ENCODE measurements at regions not wholly inside any gene's neighbourhood (a gene's known extent, or its start where the extent isn't known, plus 50 kb on each side); places are given as distances from the start of the nearest gene placed in this dataset.

DNA sequence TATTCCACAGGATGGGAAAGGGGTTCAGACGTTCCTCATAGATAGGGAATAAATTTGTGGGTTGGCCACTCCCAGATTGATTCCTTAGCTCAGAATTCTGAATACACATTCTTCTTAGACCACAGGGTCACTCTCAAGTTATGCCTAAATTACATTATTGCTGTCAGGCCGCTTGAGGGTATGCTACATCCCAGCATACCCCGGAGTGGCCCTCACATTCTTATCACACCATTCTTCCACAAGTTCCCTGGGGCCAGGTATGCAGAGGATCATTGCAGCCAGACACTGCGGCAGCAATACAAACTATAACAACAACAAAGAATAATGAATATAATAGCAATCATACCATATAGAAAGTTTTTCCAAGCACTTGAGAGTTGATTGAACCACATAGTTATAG lies 237.9 kb upstream of the SOX4 start:
- Histone ChIP-seq H3K9me2 (replicated peaks; ENCODE audit: low read length) (no peaks in the 10 kb centered on the region), H3K79me2 (ENCODE audit: low read length) (no peaks in the 10 kb centered on the region), H3K4me1 (ENCODE audit: insufficient read depth, low read length) (0 out of 2 replicates have a peak, but pooled peaks cover 6% of the 10 kb centered on the region), H2AFZ (ENCODE audit: low read length) (no peak overlapping the region), H3F3A (ENCODE audit: low read length, unreplicated experiment) (no peaks in the 10 kb centered on the region), H4K20me1 (ENCODE audit: low read length) (no peaks in the 10 kb centered on the region), H3K4me2 (ENCODE audit: low read length) (no peak overlapping the region), H3K36me3 (ENCODE audit: low read depth, low read length) (no peaks in the 10 kb centered on the region), H3K27me3 (ENCODE audit: low read length) (no peaks in the 10 kb centered on the region), H3K9ac (ENCODE audit: low read length) (no peak overlapping the region), H3K9me3 (ENCODE audit: low read length) (no peaks in the 10 kb centered on the region), H3K4me3 (ENCODE audit: low read length) (no peak overlapping the region), H3K27ac (ENCODE audit: low read length) (no peak overlapping the region)
- TF ChIP-seq, protein P1, sequence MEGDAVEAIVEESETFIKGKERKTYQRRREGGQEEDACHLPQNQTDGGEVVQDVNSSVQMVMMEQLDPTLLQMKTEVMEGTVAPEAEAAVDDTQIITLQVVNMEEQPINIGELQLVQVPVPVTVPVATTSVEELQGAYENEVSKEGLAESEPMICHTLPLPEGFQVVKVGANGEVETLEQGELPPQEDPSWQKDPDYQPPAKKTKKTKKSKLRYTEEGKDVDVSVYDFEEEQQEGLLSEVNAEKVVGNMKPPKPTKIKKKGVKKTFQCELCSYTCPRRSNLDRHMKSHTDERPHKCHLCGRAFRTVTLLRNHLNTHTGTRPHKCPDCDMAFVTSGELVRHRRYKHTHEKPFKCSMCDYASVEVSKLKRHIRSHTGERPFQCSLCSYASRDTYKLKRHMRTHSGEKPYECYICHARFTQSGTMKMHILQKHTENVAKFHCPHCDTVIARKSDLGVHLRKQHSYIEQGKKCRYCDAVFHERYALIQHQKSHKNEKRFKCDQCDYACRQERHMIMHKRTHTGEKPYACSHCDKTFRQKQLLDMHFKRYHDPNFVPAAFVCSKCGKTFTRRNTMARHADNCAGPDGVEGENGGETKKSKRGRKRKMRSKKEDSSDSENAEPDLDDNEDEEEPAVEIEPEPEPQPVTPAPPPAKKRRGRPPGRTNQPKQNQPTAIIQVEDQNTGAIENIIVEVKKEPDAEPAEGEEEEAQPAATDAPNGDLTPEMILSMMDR (conservative IDR thresholded peaks at IDR 0.05; ENCODE audit: low read depth, low read length), result no peak
- TF ChIP-seq EZH2 (IDR thresholded peaks at IDR 0.05; ENCODE audit: low read length, unreplicated experiment), result no peak
- no peak for TF ChIP-seq EZH2phosphoT487 (IDR thresholded peaks at IDR 0.05; ENCODE audit: borderline replicate concordance, low read length)
- ChIA-PET CTCF (no interaction called here), POLR2A (ENCODE audit: unreplicated experiment) (no interaction called here)
- intact Hi-C loops (cut with micrococcal nuclease), result no loop called here
- ATAC-seq (no peak), DNase-seq (no peak)
- BruUV-seq (replicated peaks), result no TSS peak

DNA sequence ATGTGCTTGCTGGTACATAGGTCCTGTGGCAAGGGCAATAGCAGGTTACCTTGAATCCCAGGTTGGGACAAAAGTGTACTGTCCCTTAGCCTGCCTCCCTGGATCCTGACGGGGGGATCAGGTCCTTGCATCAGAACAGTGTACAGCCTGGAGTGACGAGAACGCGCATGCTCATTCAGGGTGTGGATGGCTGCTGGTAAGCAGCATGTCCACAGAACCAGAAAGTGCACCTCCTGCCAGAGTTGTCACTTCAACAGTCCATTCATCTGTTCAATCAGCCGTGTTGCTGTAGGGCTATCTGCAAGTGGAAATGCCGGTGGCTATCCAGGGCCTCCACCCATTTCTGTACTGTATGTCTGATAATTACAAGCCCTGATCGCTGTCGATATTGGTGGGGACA lies 236.3 kb upstream of the SOX4 start:
- ATAC-seq, result no peak
- intact Hi-C loops (cut with micrococcal nuclease), result no loop called here
- H3K9me2 ChIP-seq (replicated peaks; ENCODE audit: low read length), result no peaks in the 10 kb centered on the region

DNA sequence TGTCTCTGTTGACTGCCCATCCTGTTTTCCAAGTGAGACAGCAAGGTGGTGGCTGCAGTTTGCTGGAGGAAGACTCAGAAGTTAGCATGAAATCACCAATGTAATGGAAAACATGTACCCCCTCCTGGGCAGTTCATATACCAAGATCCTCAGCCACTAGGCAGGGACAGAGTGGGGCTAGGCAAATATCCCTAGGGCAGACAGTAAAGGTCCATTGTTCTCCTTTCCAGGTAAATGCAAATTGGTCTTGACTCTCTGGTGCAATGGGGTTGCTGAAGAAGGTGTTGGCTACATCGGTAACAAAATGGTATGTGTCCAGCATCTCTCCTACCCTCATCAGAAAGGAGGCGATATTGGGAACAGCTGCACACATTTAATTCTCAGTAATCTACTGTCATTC lies 233.6 kb upstream of the SOX4 start:
- Histone ChIP-seq H3K36me3 (ENCODE audit: low read depth, low read length) (no peaks in the 10 kb centered on the region), H3K9me2 (replicated peaks; ENCODE audit: low read length) (no peaks in the 10 kb centered on the region), H3K9ac (ENCODE audit: low read length) (no peak overlapping the region), H3K79me2 (ENCODE audit: low read length) (no peaks in the 10 kb centered on the region), H3K4me2 (ENCODE audit: low read length) (no peak overlapping the region), H3F3A (ENCODE audit: low read length, unreplicated experiment) (no peaks in the 10 kb centered on the region), H3K27me3 (ENCODE audit: low read length) (no peaks in the 10 kb centered on the region), H3K9me3 (ENCODE audit: low read length) (no peaks in the 10 kb centered on the region), H3K27ac (ENCODE audit: low read length) (no peak overlapping the region), H2AFZ (ENCODE audit: low read length) (no peak overlapping the region), H3K4me1 (ENCODE audit: insufficient read depth, low read length) (0 out of 2 replicates have a peak, but pooled peaks cover 6% of the 10 kb centered on the region), H3K4me3 (ENCODE audit: low read length) (no peak overlapping the region), H4K20me1 (ENCODE audit: low read length) (no peaks in the 10 kb centered on the region)
- POLR2A ChIA-PET (ENCODE audit: unreplicated experiment), result no interaction called here
- ATAC-seq, result no peak
- intact Hi-C loops (cut with micrococcal nuclease), result no loop called here
- no peak for DNase-seq
- TF ChIP-seq, protein P1 (conservative IDR thresholded peaks at IDR 0.05; ENCODE audit: low read depth, low read length), result no peak
- no peak for TF ChIP-seq EZH2 (IDR thresholded peaks at IDR 0.05; ENCODE audit: low read length, unreplicated experiment)
- no peak for TF ChIP-seq EZH2phosphoT487 (IDR thresholded peaks at IDR 0.05; ENCODE audit: borderline replicate concordance, low read length)
- no TSS peak for BruUV-seq (replicated peaks)
- CTCF ChIA-PET, result no interaction called here

More for the DNA sequence above, 236.3 kb upstream of the SOX4 start:
- CTCF ChIA-PET, result no interaction called here
- TF ChIP-seq EZH2 (IDR thresholded peaks at IDR 0.05; ENCODE audit: low read length, unreplicated experiment) (no peak), EZH2phosphoT487 (IDR thresholded peaks at IDR 0.05; ENCODE audit: borderline replicate concordance, low read length) (no peak)
- TF ChIP-seq, protein P1 (conservative IDR thresholded peaks at IDR 0.05; ENCODE audit: low read depth, low read length), result no peak
- no peak overlapping the region for H3K9ac ChIP-seq (ENCODE audit: low read length)
- H3K36me3 ChIP-seq (ENCODE audit: low read depth, low read length), result no peaks in the 10 kb centered on the region
- no peaks in the 10 kb centered on the region for H4K20me1 ChIP-seq (ENCODE audit: low read length)
- no peak overlapping the region for H3K27ac ChIP-seq (ENCODE audit: low read length)
- no TSS peak for BruUV-seq (replicated peaks)
- no peak overlapping the region for H3K4me2 ChIP-seq (ENCODE audit: low read length)
- H3K4me3 ChIP-seq (ENCODE audit: low read length), result no peak overlapping the region
- no peaks in the 10 kb centered on the region for H3F3A ChIP-seq (ENCODE audit: low read length, unreplicated experiment)
- no peak for DNase-seq
- H2AFZ ChIP-seq (ENCODE audit: low read length), result no peak overlapping the region
- 0 out of 2 replicates have a peak, but pooled peaks cover 6% of the 10 kb centered on the region for H3K4me1 ChIP-seq (ENCODE audit: insufficient read depth, low read length)
- no peaks in the 10 kb centered on the region for H3K9me3 ChIP-seq (ENCODE audit: low read length)
- no peaks in the 10 kb centered on the region for H3K79me2 ChIP-seq (ENCODE audit: low read length)
- H3K27me3 ChIP-seq (ENCODE audit: low read length), result no peaks in the 10 kb centered on the region
- POLR2A ChIA-PET (ENCODE audit: unreplicated experiment), result no interaction called here
